ENCODE measurements at regions not wholly inside any gene's neighbourhood (a gene's known extent, or its start where the extent isn't known, plus 50 kb on each side); places are given as distances from the start of the nearest gene placed in this dataset.

DNA sequence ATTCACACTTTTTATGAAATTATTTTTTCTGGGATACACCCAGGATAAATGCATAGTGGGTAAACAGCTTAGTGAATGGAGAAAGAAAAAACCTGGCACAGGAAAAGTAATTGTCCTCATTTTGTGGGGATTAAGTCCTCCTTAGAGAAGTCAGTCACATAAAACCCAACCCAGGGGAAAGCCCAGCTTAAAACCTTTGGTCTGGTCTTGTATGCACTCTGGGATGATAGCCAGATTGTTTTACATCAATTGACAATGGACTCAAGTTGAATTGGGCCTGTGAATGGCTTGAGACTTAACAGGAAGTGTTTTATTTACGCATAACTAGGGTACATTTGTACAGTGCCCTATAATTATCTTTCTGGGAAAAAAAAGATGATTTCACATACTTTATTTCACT lies 561.3 kb upstream of the GRIA3 start:
- no peak for TF ChIP-seq FOXP2 (optimal IDR thresholded peaks at IDR 0.05; ENCODE audit: borderline replicate concordance, extremely low read depth, extremely low read length, insufficient read depth)
- TF ChIP-seq REST (IDR thresholded peaks at IDR 0.05; ENCODE audit: insufficient read depth in 1 of 2, low read depth in 2 of 2, low read length in 2 of 2), result no peak
- TF ChIP-seq TAF1 (IDR thresholded peaks at IDR 0.05; ENCODE audit: borderline replicate concordance, insufficient read depth, low read length), result no peak

DNA sequence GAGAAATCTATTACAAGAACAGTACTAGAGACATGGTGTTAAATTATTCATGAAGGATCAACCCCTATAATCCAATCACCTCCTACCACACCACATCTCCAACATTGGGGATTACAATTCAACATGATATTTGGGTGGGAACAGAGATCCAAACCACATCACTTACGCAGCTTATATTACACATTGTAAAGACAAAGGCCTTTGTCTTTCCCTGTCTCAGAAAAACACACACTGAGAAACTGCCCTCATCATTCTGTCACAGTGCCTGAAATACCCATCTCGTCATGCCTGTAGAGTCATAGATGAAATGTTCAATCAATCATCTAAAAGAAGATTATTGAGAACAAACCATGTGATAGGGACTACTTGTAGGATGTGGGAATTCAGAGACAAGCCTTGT lies 558.8 kb upstream of the GRIA3 start:
- TF ChIP-seq POLR2AphosphoS5 (IDR thresholded peaks at IDR 0.05; ENCODE audit: low read depth, low read length), result no peak
- TF ChIP-seq SIN3A (IDR thresholded peaks at IDR 0.05; ENCODE audit: borderline replicate concordance, insufficient read depth, low read length), result no peak
- no peak for TF ChIP-seq FOXP2 (optimal IDR thresholded peaks at IDR 0.05; ENCODE audit: borderline replicate concordance, extremely low read depth, extremely low read length, insufficient read depth)
- TF ChIP-seq REST (IDR thresholded peaks at IDR 0.05; ENCODE audit: insufficient read depth in 1 of 2, low read depth in 2 of 2, low read length in 2 of 2), result no peak
- no peak for TF ChIP-seq TAF1 (IDR thresholded peaks at IDR 0.05; ENCODE audit: borderline replicate concordance, insufficient read depth, low read length)

DNA sequence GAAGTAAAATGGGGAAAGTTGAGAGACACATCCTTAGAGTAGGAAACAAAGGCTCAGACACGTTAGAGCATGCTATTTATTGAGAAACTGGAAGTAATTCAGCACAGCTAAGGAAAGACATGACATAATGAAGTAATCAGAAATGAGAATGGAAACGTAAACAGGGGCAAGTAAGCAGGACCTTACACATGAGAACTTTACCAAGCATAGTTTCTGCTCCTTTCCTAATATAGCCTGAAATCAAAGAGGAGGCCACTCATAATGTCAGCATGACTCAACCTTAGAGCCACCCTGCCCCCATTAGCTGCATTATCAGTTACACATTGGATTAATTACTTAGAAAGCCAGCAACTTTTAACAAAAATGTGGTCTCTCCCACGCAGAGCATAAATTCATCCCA lies 558.3 kb upstream of the GRIA3 start:
- TF ChIP-seq SIN3A (IDR thresholded peaks at IDR 0.05; ENCODE audit: borderline replicate concordance, insufficient read depth, low read length), result no peak
- no peak for TF ChIP-seq POLR2AphosphoS5 (IDR thresholded peaks at IDR 0.05; ENCODE audit: low read depth, low read length)
- no peak for TF ChIP-seq FOXP2 (optimal IDR thresholded peaks at IDR 0.05; ENCODE audit: borderline replicate concordance, extremely low read depth, extremely low read length, insufficient read depth)
- TF ChIP-seq REST (IDR thresholded peaks at IDR 0.05; ENCODE audit: insufficient read depth in 1 of 2, low read depth in 2 of 2, low read length in 2 of 2), result no peak
- TF ChIP-seq TAF1 (IDR thresholded peaks at IDR 0.05; ENCODE audit: borderline replicate concordance, insufficient read depth, low read length), result no peak

GRCh38 chrX:122626871-122627270 lies 557.2 kb upstream of the GRIA3 start:
- TF ChIP-seq SIN3A (IDR thresholded peaks at IDR 0.05; ENCODE audit: borderline replicate concordance, insufficient read depth, low read length) (no peak), REST (IDR thresholded peaks at IDR 0.05; ENCODE audit: insufficient read depth in 1 of 2, low read depth in 2 of 2, low read length in 2 of 2) (no peak), FOXP2 (optimal IDR thresholded peaks at IDR 0.05; ENCODE audit: borderline replicate concordance, extremely low read depth, extremely low read length, insufficient read depth) (no peak), POLR2AphosphoS5 (IDR thresholded peaks at IDR 0.05; ENCODE audit: low read depth, low read length) (no peak), TAF1 (IDR thresholded peaks at IDR 0.05; ENCODE audit: borderline replicate concordance, insufficient read depth, low read length) (no peak)

DNA sequence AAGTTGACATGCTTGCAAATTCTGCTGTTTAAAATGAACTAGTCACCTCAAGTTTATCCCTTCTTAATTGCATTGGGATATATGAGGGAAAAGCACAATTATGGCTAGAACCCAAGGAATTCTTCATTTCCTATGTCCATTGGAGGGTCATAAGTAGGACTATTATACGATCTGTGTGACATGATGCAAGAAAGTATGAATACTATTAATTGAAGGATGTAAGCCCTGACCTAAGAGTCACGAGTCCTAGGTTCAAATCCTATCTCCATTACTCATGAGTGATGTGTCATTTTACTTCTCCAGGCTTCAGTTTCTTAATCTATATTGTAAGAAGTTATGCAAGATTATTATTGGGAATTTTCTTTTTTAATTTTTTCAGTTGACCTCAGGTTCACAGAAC lies 542.9 kb upstream of the GRIA3 start:
- TF ChIP-seq REST (IDR thresholded peaks at IDR 0.05; ENCODE audit: insufficient read depth in 1 of 2, low read depth in 2 of 2, low read length in 2 of 2) (no peak), SIN3A (IDR thresholded peaks at IDR 0.05; ENCODE audit: borderline replicate concordance, insufficient read depth, low read length) (no peak), POLR2AphosphoS5 (IDR thresholded peaks at IDR 0.05; ENCODE audit: low read depth, low read length) (no peak), FOXP2 (optimal IDR thresholded peaks at IDR 0.05; ENCODE audit: borderline replicate concordance, extremely low read depth, extremely low read length, insufficient read depth) (no peak), TAF1 (IDR thresholded peaks at IDR 0.05; ENCODE audit: borderline replicate concordance, insufficient read depth, low read length) (no peak)

Data from PFSK-1 (cell line).